Thyroid gland (tissue), 4 donors: ENCODE measurements at regions not wholly inside any gene's neighbourhood (a gene's known extent, or its start where the extent isn't known, plus 50 kb on each side); places are given as distances from the start of the nearest gene placed in this dataset.

Experiments used
- CTCF ChIP-seq, 6 experiments: fragments of 200-600 bp in 3 of 6; fragments of 450-650 bp in 3 of 6; sonication (generic) in 3 of 6; IDR thresholded peaks; one replicate each; pipeline ENCODE4 v1.5.1; 2016 to 2019; ENCODE audit warnings: antibody characterized with exemption in 6 of 6, mild to moderate bottlenecking in 2 of 6, inconsistent platforms in 1 of 6, moderate library complexity in 1 of 6
- POLR2A ChIP-seq, 2 donors: fragments of 450-650 bp; IDR thresholded peaks; one replicate each; pipeline ENCODE4 v1.6.1; 2017; ENCODE audit warnings: antibody characterized with exemption in 2 of 2, mild to moderate bottlenecking in 2 of 2, moderate library complexity in 1 of 2

GRCh38 chr7:34364130-34364529, 293.9 kb upstream of the NPSR1 start:
- no peak for TF ChIP-seq CTCF (IDR thresholded peaks at IDR 0.05)
- no peak for TF ChIP-seq POLR2A (IDR thresholded peaks at IDR 0.05)
